ENCODE measurements at regions not wholly inside any gene's neighbourhood (a gene's known extent, or its start where the extent isn't known, plus 50 kb on each side); places are given as distances from the start of the nearest gene placed in this dataset.
"Not testable (repeated sequence)": the region's sequence is repeated elsewhere in the genome, so short reads cannot be mapped to it uniquely, and the experiment has no call there.

DNA sequence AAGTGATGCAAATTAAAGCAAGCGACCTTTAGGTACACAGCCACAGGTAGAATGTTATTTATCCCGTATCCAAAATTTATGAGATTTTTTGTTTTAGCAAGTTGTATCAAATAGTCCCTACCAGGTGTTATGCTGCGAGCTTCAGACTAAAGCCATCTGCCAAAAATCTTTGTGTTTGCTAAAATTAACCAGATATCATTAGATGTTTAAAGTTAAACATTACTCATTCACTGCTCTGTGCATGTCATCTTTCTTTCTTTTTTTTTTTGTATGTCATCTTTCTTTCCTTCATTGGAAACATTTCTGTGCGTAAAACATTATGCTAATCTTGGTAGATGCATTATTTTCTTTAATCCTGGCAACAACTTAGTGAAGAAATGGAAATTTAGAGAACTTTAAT lies 173.1 kb downstream of the FHIP1A start:
- BruUV-seq (replicated peaks): no TSS peak
- no peak overlapping the region for H3K27ac Mint-ChIP-seq (ENCODE audit: unreplicated experiment)
- TF ChIP-seq, protein P1, sequence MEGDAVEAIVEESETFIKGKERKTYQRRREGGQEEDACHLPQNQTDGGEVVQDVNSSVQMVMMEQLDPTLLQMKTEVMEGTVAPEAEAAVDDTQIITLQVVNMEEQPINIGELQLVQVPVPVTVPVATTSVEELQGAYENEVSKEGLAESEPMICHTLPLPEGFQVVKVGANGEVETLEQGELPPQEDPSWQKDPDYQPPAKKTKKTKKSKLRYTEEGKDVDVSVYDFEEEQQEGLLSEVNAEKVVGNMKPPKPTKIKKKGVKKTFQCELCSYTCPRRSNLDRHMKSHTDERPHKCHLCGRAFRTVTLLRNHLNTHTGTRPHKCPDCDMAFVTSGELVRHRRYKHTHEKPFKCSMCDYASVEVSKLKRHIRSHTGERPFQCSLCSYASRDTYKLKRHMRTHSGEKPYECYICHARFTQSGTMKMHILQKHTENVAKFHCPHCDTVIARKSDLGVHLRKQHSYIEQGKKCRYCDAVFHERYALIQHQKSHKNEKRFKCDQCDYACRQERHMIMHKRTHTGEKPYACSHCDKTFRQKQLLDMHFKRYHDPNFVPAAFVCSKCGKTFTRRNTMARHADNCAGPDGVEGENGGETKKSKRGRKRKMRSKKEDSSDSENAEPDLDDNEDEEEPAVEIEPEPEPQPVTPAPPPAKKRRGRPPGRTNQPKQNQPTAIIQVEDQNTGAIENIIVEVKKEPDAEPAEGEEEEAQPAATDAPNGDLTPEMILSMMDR (IDR thresholded peaks at IDR 0.05; ENCODE audit: unreplicated experiment): no peak
- H3K4me3 Mint-ChIP-seq (ENCODE audit: low read depth, unreplicated experiment): no peak overlapping the region
- H3K9me3 Mint-ChIP-seq (ENCODE audit: low read depth, unreplicated experiment): no peaks in the 10 kb centered on the region
- peaks cover 3% of the 10 kb centered on the region for H3K36me3 Mint-ChIP-seq (ENCODE audit: insufficient read depth, unreplicated experiment)
- CTCF ChIA-PET: no interaction called here
- H3K4me1 Mint-ChIP-seq (ENCODE audit: low read depth, unreplicated experiment): peaks cover 6% of the 10 kb centered on the region
- DNase-seq: no peak
- no peaks in the 10 kb centered on the region for H3K27me3 Mint-ChIP-seq (ENCODE audit: unreplicated experiment)
- intact Hi-C loops (cut with micrococcal nuclease; ENCODE audit: unreplicated experiment): no loop called here

DNA sequence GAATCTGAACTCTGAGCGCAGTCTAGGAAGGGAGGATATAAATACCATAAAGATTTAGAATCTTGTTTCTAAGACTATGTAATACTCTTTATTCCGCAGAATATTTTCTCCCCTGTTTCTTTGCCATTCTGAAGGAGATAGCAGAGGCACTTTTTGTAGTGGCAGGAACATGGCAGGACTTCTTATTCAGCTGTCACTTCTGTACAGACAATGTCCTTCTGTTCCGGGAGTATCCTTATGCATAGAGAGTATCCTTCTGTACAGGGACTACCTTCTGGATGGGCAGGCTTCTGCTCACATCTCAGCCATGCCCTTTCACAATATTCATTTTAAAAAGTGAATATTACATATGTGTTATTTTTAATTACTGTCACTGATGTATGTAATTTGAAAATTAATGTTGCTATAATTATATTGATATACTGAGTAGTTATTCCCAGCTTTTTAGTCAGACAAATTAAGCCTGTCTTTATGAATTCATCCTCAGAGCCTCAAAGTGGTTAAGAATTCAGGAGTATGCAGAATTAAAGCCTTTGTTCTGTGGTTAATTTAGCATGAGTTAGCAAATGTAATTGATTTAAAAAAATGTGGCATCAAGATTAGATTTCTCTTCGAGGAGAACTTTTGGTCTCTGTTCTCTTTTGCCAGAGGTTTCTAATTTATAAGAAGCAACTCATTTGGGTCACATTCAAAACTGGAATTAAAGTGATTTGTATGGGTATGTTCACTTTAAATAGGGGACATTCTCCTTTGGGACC lies 174.4 kb downstream of the FHIP1A start:
- no TSS peak for BruUV-seq (replicated peaks)
- no peaks in the 10 kb centered on the region for H3K27me3 Mint-ChIP-seq (ENCODE audit: unreplicated experiment)

DNA sequence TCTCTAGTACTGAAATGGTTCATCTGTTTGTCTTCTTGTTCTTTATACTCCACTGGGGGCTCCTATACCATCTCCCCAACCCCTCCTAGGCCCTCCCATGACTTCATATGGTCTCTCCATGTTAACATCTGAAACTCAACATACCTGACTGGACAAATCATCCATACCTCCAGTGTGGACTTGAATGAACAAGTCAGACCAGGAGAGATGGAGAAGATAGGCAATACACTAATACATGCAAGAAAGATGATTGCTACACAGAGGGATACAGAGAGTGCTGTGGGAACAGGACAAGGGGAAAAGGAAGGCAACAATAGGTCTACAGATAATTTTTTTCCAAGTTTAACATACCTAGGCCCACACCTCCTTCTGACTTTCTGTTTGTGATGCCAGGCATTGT lies 175.1 kb downstream of the FHIP1A start:
- intact Hi-C loops (cut with micrococcal nuclease; ENCODE audit: unreplicated experiment): no loop called here
- no peaks in the 10 kb centered on the region for H3K36me3 Mint-ChIP-seq (ENCODE audit: insufficient read depth, unreplicated experiment)
- DNase-seq: no peak
- no peaks in the 10 kb centered on the region for H3K27me3 Mint-ChIP-seq (ENCODE audit: unreplicated experiment)
- no TSS peak for BruUV-seq (replicated peaks)
- CTCF ChIA-PET: no interaction called here
- H3K27ac Mint-ChIP-seq (ENCODE audit: unreplicated experiment): no peak overlapping the region
- TF ChIP-seq, protein P1 (IDR thresholded peaks at IDR 0.05; ENCODE audit: unreplicated experiment): no peak
- H3K9me3 Mint-ChIP-seq (ENCODE audit: low read depth, unreplicated experiment): no peaks in the 10 kb centered on the region
- H3K4me1 Mint-ChIP-seq (ENCODE audit: low read depth, unreplicated experiment): peaks cover 6% of the 10 kb centered on the region
- H3K4me3 Mint-ChIP-seq (ENCODE audit: low read depth, unreplicated experiment): no peak overlapping the region

More for the DNA sequence above, 174.4 kb downstream of the FHIP1A start:
- CTCF ChIA-PET: no interaction called here
- TF ChIP-seq, protein P1 (IDR thresholded peaks at IDR 0.05; ENCODE audit: unreplicated experiment): no peak
- peaks cover 6% of the 10 kb centered on the region for H3K4me1 Mint-ChIP-seq (ENCODE audit: low read depth, unreplicated experiment)
- no peak overlapping the region for H3K4me3 Mint-ChIP-seq (ENCODE audit: low read depth, unreplicated experiment)
- no peak for DNase-seq
- no peak overlapping the region for H3K27ac Mint-ChIP-seq (ENCODE audit: unreplicated experiment)
- intact Hi-C loops (cut with micrococcal nuclease; ENCODE audit: unreplicated experiment): no loop called here
- no peaks in the 10 kb centered on the region for H3K9me3 Mint-ChIP-seq (ENCODE audit: low read depth, unreplicated experiment)
- H3K36me3 Mint-ChIP-seq (ENCODE audit: insufficient read depth, unreplicated experiment): no peaks in the 10 kb centered on the region

DNA sequence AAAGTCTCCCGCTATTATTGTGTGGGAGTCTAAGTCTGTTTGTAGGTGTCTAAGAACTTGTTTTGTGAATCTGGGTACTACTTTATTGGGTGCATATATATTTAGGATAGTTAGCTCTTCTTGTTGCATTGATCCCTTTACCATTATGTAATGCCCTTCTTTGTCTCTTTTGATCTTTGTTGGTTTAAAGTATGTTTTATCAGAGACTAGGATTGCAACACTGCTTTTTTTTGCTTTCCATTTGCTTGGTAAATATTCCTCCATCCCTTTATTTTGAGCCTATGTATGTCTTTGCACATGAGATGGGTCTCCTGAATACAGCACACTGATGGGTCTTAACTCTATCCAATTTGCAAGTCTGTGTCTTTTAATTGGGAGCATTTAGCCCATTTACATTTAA lies 165.2 kb downstream of the GATB start:
- CTCF ChIA-PET; H3K27me3 Mint-ChIP-seq (ENCODE audit: unreplicated experiment); intact Hi-C loops (cut with micrococcal nuclease; ENCODE audit: unreplicated experiment); H3K4me3 Mint-ChIP-seq (ENCODE audit: low read depth, unreplicated experiment); H3K9me3 Mint-ChIP-seq (ENCODE audit: low read depth, unreplicated experiment); H3K36me3 Mint-ChIP-seq (ENCODE audit: insufficient read depth, unreplicated experiment); H3K27ac Mint-ChIP-seq (ENCODE audit: unreplicated experiment); DNase-seq; BruUV-seq (replicated peaks); H3K4me1 Mint-ChIP-seq (ENCODE audit: low read depth, unreplicated experiment): not testable (repeated sequence)

DNA sequence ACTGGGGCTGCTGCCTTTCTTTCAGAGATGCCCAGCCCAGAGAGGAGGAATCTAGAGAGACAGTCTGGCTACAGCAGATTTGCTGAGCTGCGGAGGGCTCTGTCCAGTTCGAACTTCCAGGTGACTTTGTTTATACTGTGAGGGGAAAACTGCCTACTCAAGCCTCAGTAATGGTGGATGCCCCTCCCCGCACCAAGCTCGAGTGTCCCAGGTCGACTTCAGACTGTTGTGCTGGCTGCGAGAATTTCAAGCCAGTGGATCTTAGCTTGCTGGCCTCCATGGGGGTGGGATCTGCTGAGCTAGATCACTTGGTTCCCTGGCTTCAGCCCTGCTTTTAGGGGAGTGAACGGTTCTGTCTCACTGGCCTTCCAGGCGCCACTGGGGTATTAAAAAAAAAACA lies 163.1 kb downstream of the GATB start:
- CTCF ChIA-PET: not testable (repeated sequence)

More for the DNA sequence above, 163.1 kb downstream of the GATB start:
- H3K4me3 Mint-ChIP-seq (ENCODE audit: low read depth, unreplicated experiment); H3K36me3 Mint-ChIP-seq (ENCODE audit: insufficient read depth, unreplicated experiment); H3K4me1 Mint-ChIP-seq (ENCODE audit: low read depth, unreplicated experiment); H3K27me3 Mint-ChIP-seq (ENCODE audit: unreplicated experiment); DNase-seq; intact Hi-C loops (cut with micrococcal nuclease; ENCODE audit: unreplicated experiment); H3K9me3 Mint-ChIP-seq (ENCODE audit: low read depth, unreplicated experiment); BruUV-seq (replicated peaks); H3K27ac Mint-ChIP-seq (ENCODE audit: unreplicated experiment): not testable (repeated sequence)

Data from Calu3 (cell line).